Astrocyte (in vitro differentiated cells and primary cell): ENCODE measurements at regions not wholly inside any gene's neighbourhood (a gene's known extent, or its start where the extent isn't known, plus 50 kb on each side); places are given as distances from the start of the nearest gene placed in this dataset.

Source experiments
- DNase-seq: peaks from one replicate; pipeline ENCODE4 v3.0.0-alpha.2; 2010; ENCODE audit warnings: low read depth
- FAIRE-seq: peaks from 2 replicates; lab custom pipeline; 2011; peaks lifted over from hg19 to GRCh38; lab: Jason Lieb, UNC
- H2AFZ ChIP-seq: 2 replicates; pipeline ENCODE4 v1.6.0; 2012; ENCODE audit warnings: low read depth, low read length, inconsistent platforms
- H3K27ac ChIP-seq: 2 replicates; pipeline ENCODE4 v1.5.1; 2011; ENCODE audit warnings: low read depth, low read length, inconsistent platforms
- H3K27me3 ChIP-seq: 2 replicates; pipeline ENCODE4 v1.6.0; 2011; ENCODE audit warnings: low read length, inconsistent platforms; ENCODE audit not compliant: insufficient read depth
- H3K36me3 ChIP-seq: 2 replicates; pipeline ENCODE4 v1.5.1; 2011; ENCODE audit warnings: low read length, inconsistent platforms; ENCODE audit not compliant: insufficient read depth
- H3K4me1 ChIP-seq: 2 replicates; pipeline ENCODE4 v1.5.1; 2011; ENCODE audit warnings: low read length, inconsistent platforms; ENCODE audit not compliant: insufficient read depth
- H3K4me2 ChIP-seq: 2 replicates; pipeline ENCODE4 v1.6.0; 2012; ENCODE audit warnings: low read length, inconsistent platforms
- H3K4me3 ChIP-seq: 2 replicates; pipeline ENCODE4 v1.5.1; 2011; ENCODE audit warnings: low read depth, mild to moderate bottlenecking, low read length, inconsistent platforms; ENCODE audit not compliant: insufficient read depth
- H3K79me2 ChIP-seq: 2 replicates; pipeline ENCODE4 v1.6.0; 2012; ENCODE audit warnings: mild to moderate bottlenecking, low read length, inconsistent platforms; ENCODE audit not compliant: insufficient read depth
- H3K9ac ChIP-seq: 2 replicates; pipeline ENCODE4 v1.6.0; 2012; ENCODE audit warnings: mild to moderate bottlenecking, low read length, inconsistent platforms
- H3K9me3 ChIP-seq: 2 replicates; pipeline ENCODE4 v1.5.1; 2012; ENCODE audit warnings: low read depth, mild to moderate bottlenecking, low read length, inconsistent platforms; ENCODE audit not compliant: insufficient read depth
- H4K20me1 ChIP-seq: 2 replicates; pipeline ENCODE4 v1.6.0; 2012; ENCODE audit warnings: low read length, inconsistent platforms; ENCODE audit not compliant: insufficient read depth
- H3K27ac Mint-ChIP-seq: one replicate; pipeline ENCODE4 v1.8.0; 2021; ENCODE audit warnings: mild to moderate bottlenecking, mixed read lengths; ENCODE audit not compliant: unreplicated experiment
- H3K27me3 Mint-ChIP-seq: one replicate; pipeline ENCODE4 v1.8.0; 2021; ENCODE audit warnings: low read depth, mixed read lengths; ENCODE audit not compliant: unreplicated experiment
- H3K36me3 Mint-ChIP-seq: one replicate; pipeline ENCODE4 v1.8.0; 2021; ENCODE audit warnings: low read depth, mixed read lengths; ENCODE audit not compliant: unreplicated experiment
- H3K4me1 Mint-ChIP-seq: one replicate; pipeline ENCODE4 v1.8.0; 2021; ENCODE audit warnings: low read depth, mixed read lengths; ENCODE audit not compliant: unreplicated experiment
- H3K4me3 Mint-ChIP-seq: one replicate; pipeline ENCODE4 v1.8.0; 2021; ENCODE audit warnings: mild to moderate bottlenecking, moderate library complexity, mixed read lengths; ENCODE audit not compliant: unreplicated experiment
- H3K9me3 Mint-ChIP-seq: one replicate; pipeline ENCODE4 v1.8.0; 2021; ENCODE audit warnings: mild to moderate bottlenecking, mixed read lengths; ENCODE audit not compliant: unreplicated experiment
- CTCF ChIP-seq: IDR thresholded peaks from 2 replicates; pipeline ENCODE4 v1.5.1; 2011; ENCODE audit warnings: low read depth, mild to moderate bottlenecking, inconsistent platforms, low read length, moderate library complexity; ENCODE audit not compliant: insufficient read depth
- EZH2 ChIP-seq: IDR thresholded peaks from 2 replicates; pipeline ENCODE4 v1.6.1; 2012; ENCODE audit warnings: mild to moderate bottlenecking, low read length, inconsistent platforms; ENCODE audit not compliant: insufficient read depth

- FAIRE-seq (no peak), DNase-seq (no peak)
- no peak overlapping the region for H2AFZ ChIP-seq
- no peaks in the 10 kb centered on the region for H3K4me1 ChIP-seq
- TF ChIP-seq CTCF (no peak), EZH2 (no peak)
- H3K4me2 ChIP-seq = no peak overlapping the region
- no peak overlapping the region for H3K27ac ChIP-seq
- H3K36me3 Mint-ChIP-seq = no peaks in the 10 kb centered on the region
- H3K4me1 Mint-ChIP-seq = no peaks in the 10 kb centered on the region
- H3K27me3 Mint-ChIP-seq = no peaks in the 10 kb centered on the region
- no peak overlapping the region for H3K27ac Mint-ChIP-seq
- no peak overlapping the region for H3K4me3 ChIP-seq
- H3K27me3 ChIP-seq = no peaks in the 10 kb centered on the region
- no peaks in the 10 kb centered on the region for H3K79me2 ChIP-seq
- H3K36me3 ChIP-seq = no peaks in the 10 kb centered on the region
- H3K9me3 ChIP-seq = peaks cover 4% of the 10 kb centered on the region
- no peak overlapping the region for H3K4me3 Mint-ChIP-seq
- no peaks in the 10 kb centered on the region for H4K20me1 ChIP-seq
- H3K9me3 Mint-ChIP-seq = peaks cover 4% of the 10 kb centered on the region
- H3K9ac ChIP-seq = no peak overlapping the region
Measured at GRCh38 chr3:111428301-111428700, 113.7 kb upstream of the CD96 start.

- Mint-ChIP-seq H3K27me3 (no peaks in the 10 kb centered on the region), H3K36me3 (no peaks in the 10 kb centered on the region), H3K27ac (no peak overlapping the region), H3K4me1 (no peaks in the 10 kb centered on the region), H3K4me3 (no peak overlapping the region), H3K9me3 (no peaks in the 10 kb centered on the region)
- Histone ChIP-seq H3K36me3 (no peaks in the 10 kb centered on the region), H4K20me1 (no peaks in the 10 kb centered on the region), H3K9ac (no peak overlapping the region), H3K27me3 (no peaks in the 10 kb centered on the region), H3K4me3 (no peak overlapping the region), H3K4me1 (no peaks in the 10 kb centered on the region), H2AFZ (no peak overlapping the region), H3K4me2 (no peak overlapping the region), H3K27ac (no peak overlapping the region), H3K9me3 (no peaks in the 10 kb centered on the region), H3K79me2 (no peaks in the 10 kb centered on the region)
- TF ChIP-seq EZH2 = no peak
- TF ChIP-seq CTCF = no peak
- no peak for DNase-seq
- FAIRE-seq = no peak
Measured at GRCh38 chr3:111434941-111435622, 106.9 kb upstream of the CD96 start.

- no peak overlapping the region for H3K4me3 Mint-ChIP-seq
- H3K9me3 ChIP-seq = no peaks in the 10 kb centered on the region
- no peaks in the 10 kb centered on the region for H3K36me3 Mint-ChIP-seq
- no peak for TF ChIP-seq CTCF
- no peak for TF ChIP-seq EZH2
- H4K20me1 ChIP-seq = no peaks in the 10 kb centered on the region
- H2AFZ ChIP-seq = no peak overlapping the region
- H3K9ac ChIP-seq = no peak overlapping the region
- no peak overlapping the region for H3K4me2 ChIP-seq
- no peaks in the 10 kb centered on the region for H3K4me1 Mint-ChIP-seq
- no peaks in the 10 kb centered on the region for H3K27me3 Mint-ChIP-seq
- H3K4me3 ChIP-seq = no peak overlapping the region
- FAIRE-seq (no peak), DNase-seq (no peak)
- H3K4me1 ChIP-seq = no peaks in the 10 kb centered on the region
- no peaks in the 10 kb centered on the region for H3K79me2 ChIP-seq
- peaks cover 2% of the 10 kb centered on the region for H3K9me3 Mint-ChIP-seq
- no peak overlapping the region for H3K27ac ChIP-seq
- no peaks in the 10 kb centered on the region for H3K27me3 ChIP-seq
- H3K36me3 ChIP-seq = no peaks in the 10 kb centered on the region
- no peak overlapping the region for H3K27ac Mint-ChIP-seq
Measured at GRCh38 chr3:111438283-111438682, 103.7 kb upstream of the CD96 start.
